A673 (cell line): ENCODE measurements at regions not wholly inside any gene's neighbourhood (a gene's known extent, or its start where the extent isn't known, plus 50 kb on each side); places are given as distances from the start of the nearest gene placed in this dataset.

Source experiments
- CTCF ChIP-seq: fragments of 300-800, 200-600 bp; sonication (generic); conservative IDR thresholded peaks from 2 replicates; pipeline ENCODE4 v1.5.1; 2017; ENCODE audit warnings: low read depth, mild to moderate bottlenecking, antibody characterized with exemption, low read length, moderate library complexity, mixed read lengths
- EZH2 ChIP-seq: fragments of 200-600 bp; sonication (generic); IDR thresholded peaks from 2 replicates; pipeline ENCODE4 v1.6.1; 2017; ENCODE audit warnings: borderline replicate concordance, low read depth, mild to moderate bottlenecking, mixed read lengths, antibody characterized with exemption, low read length; ENCODE audit not compliant: poor library complexity, severe bottlenecking

GRCh38 chr15:53193149-53193548 lies 403.0 kb upstream of the ONECUT1 start:
- TF ChIP-seq CTCF (no peak), EZH2 (no peak)
